DMS153 treated with DMSO at 0.1 percent for 48 hours (cell line): ENCODE measurements at regions not wholly inside any gene's neighbourhood (a gene's known extent, or its start where the extent isn't known, plus 50 kb on each side); places are given as distances from the start of the nearest gene placed in this dataset.
A peak's percentile ranks its signal among the peaks of the same experiment; 100 is the strongest.

ENCODE experiments used
- DNase-seq: peaks from one replicate; lab custom pipeline; 2025; ENCODE audit not compliant: unreplicated experiment; lab: John Stamatoyannopoulos, UW

DNA sequence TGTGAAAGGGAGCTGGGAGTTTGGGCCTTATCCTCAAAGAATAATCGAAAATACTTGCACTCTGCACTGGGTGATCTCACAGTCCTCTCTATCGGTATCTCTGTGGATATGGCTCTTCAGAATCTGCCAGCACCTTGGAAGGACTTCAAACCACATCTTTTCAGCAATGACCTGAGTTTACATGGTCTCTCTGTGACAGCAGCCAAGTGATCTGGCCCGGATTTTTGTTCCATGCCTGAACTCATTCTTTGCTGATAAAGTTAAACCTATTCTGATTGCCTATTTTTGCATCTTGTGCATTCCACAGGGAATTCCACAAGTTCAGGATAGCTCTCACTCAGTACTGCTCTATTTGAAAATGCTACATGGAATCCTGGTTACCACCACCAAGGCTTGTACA, 98.9 kb downstream of the HDGFL1 start:
- DNase-seq: no peak

- DNase-seq: no peak
These were observed 99.4 kb downstream of the HDGFL1 start for GRCh38 chr6:22668717-22669116.

- no peak for DNase-seq
These were observed 101.2 kb downstream of the HDGFL1 start for GRCh38 chr6:22670605-22671004.

- DNase-seq: no peak
These were observed 104.1 kb downstream of the HDGFL1 start for GRCh38 chr6:22673474-22673873.

- no peak for DNase-seq
These were observed 111.6 kb downstream of the HDGFL1 start for GRCh38 chr6:22680950-22681349.

DNA sequence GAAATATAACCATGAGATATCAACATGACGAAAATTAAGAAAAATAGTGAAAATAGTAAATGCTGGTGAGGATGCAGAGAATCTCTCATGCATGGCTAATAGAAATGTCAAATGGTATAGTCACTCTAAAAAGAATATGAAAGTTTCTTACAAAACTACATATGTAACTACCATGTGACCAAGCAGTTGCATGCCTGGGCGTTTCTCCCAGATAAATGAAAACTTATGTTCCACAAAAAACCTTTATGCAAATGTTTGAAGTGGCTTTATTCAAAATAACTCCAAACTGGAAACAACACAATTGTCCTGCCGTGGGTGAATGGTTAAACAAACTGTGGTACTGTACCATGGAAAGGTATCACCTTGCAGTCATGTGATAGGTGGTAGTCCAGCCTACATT, 112.4 kb downstream of the HDGFL1 start:
- DNase-seq: no peak

GRCh38 chr6:22682979-22683378, 113.6 kb downstream of the HDGFL1 start:
- no peak for DNase-seq

DNA sequence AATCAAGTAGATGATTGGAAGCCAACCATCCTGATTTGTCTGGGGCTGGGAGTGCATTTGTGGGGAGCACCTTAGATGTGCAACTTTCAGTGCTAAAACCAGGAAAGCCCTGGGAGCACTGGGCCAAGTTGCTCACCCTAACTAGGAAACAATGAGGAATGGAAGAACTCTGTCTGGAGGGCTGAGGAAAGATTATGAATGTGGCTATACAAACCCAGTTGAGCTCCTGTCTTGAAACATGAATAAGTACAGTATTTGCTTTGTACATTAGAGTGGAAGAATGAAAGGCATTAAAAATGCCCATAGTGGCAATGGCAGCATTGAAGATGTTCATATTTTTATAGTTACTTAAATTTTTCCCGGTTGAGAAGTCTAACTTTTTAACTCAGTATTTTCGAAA, 121.1 kb downstream of the HDGFL1 start:
- no peak for DNase-seq

GRCh38 chr6:22694092-22694724, 124.8 kb downstream of the HDGFL1 start:
- DNase-seq: no peak

- no peak for DNase-seq
These were observed 127.1 kb downstream of the HDGFL1 start for GRCh38 chr6:22696481-22696880.

- DNase-seq: no peak
These were observed 127.9 kb downstream of the HDGFL1 start for GRCh38 chr6:22697306-22697705.

GRCh38 chr6:22699151-22699550, 129.8 kb downstream of the HDGFL1 start:
- no peak for DNase-seq

GRCh38 chr6:22706651-22707050, 137.3 kb downstream of the HDGFL1 start:
- no peak for DNase-seq

GRCh38 chr6:22708469-22708868, 139.1 kb downstream of the HDGFL1 start:
- DNase-seq: no peak

DNA sequence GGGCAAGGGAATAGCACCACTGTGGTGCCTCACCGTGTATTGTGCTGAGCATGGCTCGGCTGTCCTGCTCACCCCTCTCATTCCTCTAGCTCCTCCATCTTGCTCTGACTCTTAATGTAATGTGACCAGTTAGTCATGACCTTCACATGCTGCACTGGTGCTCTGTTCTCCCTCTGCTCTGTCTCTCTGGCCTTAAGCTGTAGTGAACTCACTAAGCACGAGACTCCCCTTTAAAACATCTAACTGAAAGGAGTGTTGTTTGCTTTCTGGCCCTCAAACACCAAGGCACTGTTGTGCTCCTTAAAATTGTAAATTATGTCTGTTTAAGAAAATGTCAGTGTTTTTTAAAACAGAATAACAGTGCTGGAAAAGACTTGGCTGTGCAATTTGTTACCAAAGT, 140.4 kb downstream of the HDGFL1 start:
- DNase-seq: no peak

DNA sequence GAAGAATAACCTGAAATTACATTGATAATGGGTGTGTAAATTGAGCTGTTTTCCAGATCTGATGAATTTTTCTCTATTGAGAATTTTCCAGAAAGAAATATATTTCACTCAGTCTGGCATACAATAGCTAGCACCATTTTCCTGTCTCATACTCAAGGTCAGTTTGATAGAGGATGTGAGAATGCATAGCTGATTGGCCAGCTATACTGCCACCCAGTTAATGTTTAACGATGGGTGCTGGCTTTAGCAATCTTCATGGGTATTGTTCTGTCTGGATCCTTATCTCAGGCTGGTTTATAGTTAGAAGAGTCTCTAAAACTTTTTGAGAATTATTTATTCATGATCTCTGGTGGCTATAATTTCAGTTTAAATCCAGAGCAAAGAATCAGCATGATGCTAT, 147.4 kb downstream of the HDGFL1 start:
- no peak for DNase-seq

- peak; percentile 95 for DNase-seq
These were observed 148.5 kb downstream of the HDGFL1 start for GRCh38 chr6:22717915-22718314.

GRCh38 chr6:22722913-22723312, 153.5 kb downstream of the HDGFL1 start:
- DNase-seq: no peak

DNA sequence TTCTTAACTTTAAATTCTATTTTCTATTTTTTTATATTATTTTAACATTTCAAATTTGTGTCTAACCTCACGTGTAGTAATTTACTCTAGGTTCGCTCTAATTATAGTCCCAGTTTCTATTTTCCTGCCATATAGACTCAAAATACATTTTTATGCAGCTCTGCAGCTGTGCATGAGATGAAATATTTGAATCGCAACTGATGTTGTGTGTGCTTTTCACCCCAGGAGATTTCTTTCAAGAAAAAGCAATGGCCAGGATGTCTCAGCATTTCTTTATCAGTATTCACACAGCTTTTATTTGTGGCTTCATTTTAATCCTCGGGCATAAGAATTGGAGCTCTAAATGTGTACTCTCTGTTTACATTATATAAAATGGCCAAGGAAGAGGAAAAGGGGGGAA, 157.6 kb downstream of the HDGFL1 start:
- no peak for DNase-seq

DNA sequence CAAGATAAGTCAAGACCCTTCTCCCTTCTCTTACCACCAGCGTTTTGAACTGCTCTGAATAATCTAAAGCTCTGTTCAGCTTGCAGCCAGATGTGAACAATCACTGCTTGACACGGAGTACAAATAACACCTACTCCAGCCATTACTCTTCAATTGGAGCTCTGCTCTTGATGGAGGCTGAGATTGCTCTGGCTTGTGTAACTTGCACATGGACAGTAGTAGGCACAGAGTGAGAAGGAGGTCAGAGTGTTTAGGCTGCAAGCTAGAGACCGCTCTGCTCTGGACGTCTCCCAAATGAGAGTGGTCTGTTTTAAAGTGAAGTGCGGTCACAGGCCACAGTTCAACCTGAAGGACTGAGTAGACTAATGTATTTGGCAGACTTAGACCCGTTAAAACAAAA, 158.3 kb downstream of the HDGFL1 start:
- no peak for DNase-seq

DNA sequence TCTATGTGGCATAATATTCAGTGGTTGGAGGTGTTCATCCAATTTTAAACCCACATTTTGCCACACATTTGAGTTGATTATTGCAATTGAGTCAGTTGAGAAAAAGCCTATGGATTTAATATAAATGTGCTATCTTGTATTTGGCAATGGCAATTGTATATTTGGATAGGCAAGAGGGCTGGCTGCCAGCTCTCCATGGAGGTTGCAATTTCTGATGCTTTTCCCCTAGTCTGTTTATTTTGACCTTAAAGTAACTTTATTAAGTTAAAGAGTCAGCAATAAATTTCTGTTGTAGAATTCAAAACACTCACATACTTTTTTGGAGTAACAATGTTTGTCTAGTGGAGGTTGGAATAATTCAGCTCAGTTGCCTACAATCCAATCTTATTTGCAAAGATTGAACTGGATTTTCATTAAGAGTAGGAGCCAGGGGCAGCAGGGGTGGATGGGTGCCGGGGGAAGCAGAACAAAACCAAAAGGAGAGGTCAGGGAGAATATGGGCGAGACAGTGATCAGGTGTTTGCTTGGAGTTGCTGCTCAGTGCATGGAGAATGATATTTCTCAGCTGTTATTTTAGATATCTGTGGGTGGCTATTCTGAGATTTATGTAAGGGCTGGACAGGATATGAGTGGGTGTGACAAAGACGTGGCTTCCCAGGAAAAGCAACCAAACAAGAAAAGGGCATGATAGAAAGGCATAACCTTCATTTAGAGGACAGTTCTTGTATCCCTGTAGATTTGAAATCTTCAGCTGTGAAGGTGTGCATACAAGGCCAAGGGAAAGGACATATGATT, 163.0 kb downstream of the HDGFL1 start:
- DNase-seq: no peak

DNA sequence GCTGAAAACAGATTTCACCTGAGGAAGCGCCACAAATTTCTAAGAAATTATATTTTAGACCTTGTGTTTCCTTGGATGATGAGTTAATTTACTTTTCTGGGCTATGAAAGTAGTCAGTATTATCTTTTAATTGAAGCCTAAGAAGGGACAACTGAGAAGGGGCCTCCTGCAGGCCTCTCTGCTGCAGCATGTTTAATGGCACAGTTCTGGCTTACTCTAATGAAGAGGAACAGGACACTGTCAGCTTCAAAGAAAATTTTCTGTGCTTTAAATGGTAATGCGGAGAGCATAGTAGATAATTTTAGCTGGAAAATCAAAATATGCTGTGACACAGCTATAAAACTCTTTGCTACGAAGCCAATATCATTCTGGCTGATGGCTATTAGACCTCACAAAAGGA, 167.4 kb downstream of the HDGFL1 start:
- DNase-seq: no peak

DNA sequence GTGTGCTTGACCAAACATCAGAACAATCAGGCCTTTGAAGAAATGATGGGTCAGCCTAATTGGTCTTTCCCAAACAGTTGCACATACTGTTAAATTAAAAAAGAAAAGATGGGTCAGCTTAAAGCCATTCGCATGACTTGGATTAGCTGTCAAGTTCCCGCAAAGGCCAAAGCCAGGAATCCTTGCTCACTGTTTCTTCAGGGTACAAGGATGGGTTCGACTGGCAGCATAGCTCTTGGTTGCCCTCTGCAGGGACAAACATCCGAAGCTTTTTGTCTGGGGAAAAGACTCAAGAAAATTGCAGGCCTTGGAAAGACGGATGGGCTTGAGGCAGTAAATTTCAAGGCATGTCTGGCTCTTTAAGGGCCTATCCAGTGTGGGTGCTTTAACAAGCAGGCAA, 168.0 kb downstream of the HDGFL1 start:
- no peak for DNase-seq
